Endothelial cell of umbilical vein (primary cell): ENCODE measurements at regions not wholly inside any gene's neighbourhood (a gene's known extent, or its start where the extent isn't known, plus 50 kb on each side); places are given as distances from the start of the nearest gene placed in this dataset.

Experiments used
- BruUV-seq: library from RNA; stranded (reverse); fragments of 400-500 nt; replicated peaks from 2 replicates; lab custom pipeline; 2021; lab: Mats Ljungman, UMichigan
- CTCF ChIA-PET: fragments of 300-600, 350-600 bp; sonication (Branson Sonifier 250); formaldehyde crosslinking; loops from one replicate; lab custom pipeline; 2021; ENCODE audit warnings: antibody characterized with exemption, inconsistent platforms; lab: Charles Lee
- POLR2A ChIA-PET: fragments of 300-600, 350-600 bp; sonication (Branson Sonifier 250); formaldehyde crosslinking; loops from one replicate; lab custom pipeline; 2021; ENCODE audit warnings: antibody characterized with exemption, inconsistent platforms; lab: Charles Lee
- DNase-seq: peaks from one replicate; pipeline ENCODE4 v3.0.0-alpha.2; 2011; ENCODE audit warnings: low read depth, low spot score
- FAIRE-seq: peaks from 2 replicates; lab custom pipeline; 2011; peaks lifted over from hg19 to GRCh38; lab: Jason Lieb, UNC
- H2AFZ ChIP-seq: 2 replicates; pipeline ENCODE4 v1.6.0; 2012; ENCODE audit warnings: low read depth, low read length, control low read depth, inconsistent platforms
- H3K27ac ChIP-seq: 2 replicates; pipeline ENCODE4 v1.5.1; 2011; ENCODE audit warnings: low read depth, mild to moderate bottlenecking, control low read depth, low read length, moderate library complexity; ENCODE audit not compliant: insufficient read depth
- H3K27me3 ChIP-seq, 2 experiments: 2 replicates each; pipeline versions ENCODE4 v1.6.0 to v1.6.1; 2011; ENCODE audit warnings: low read length in 2 of 2, mixed read lengths in 1 of 2; ENCODE audit not compliant: control insufficient read depth in 2 of 2, insufficient read depth in 2 of 2
- H3K36me3 ChIP-seq, 2 experiments: 2 replicates in 1 of 2; 3 replicates in 1 of 2; pipeline ENCODE4 v1.5.1; 2011; ENCODE audit warnings: low read length in 2 of 2, mild to moderate bottlenecking in 1 of 2, moderate library complexity in 1 of 2; ENCODE audit not compliant: control insufficient read depth in 2 of 2, insufficient read depth in 2 of 2; ENCODE audit errors: extremely low read depth in 1 of 2
- H3K4me1 ChIP-seq: 3 replicates; pipeline ENCODE4 v1.5.1; 2011; ENCODE audit warnings: mild to moderate bottlenecking, low read length; ENCODE audit not compliant: control insufficient read depth, insufficient read depth; ENCODE audit errors: extremely low read depth
- H3K4me2 ChIP-seq: 2 replicates; pipeline ENCODE4 v1.6.1; 2011; ENCODE audit warnings: low read length, control low read depth, mixed read lengths; ENCODE audit not compliant: insufficient read depth
- H3K4me3 ChIP-seq, 3 experiments: fragments of 200-600 bp in 1 of 3; sonication (generic), shearing (Covaris generic) in 1 of 3; replicated peaks in 1 of 3; 2 replicates each; pipeline ENCODE4 v1.5.1; 2011 to 2016; ENCODE audit warnings: control low read depth in 3 of 3, low read length in 3 of 3, mild to moderate bottlenecking in 2 of 3, inconsistent platforms in 1 of 3, low read depth in 1 of 3, moderate library complexity in 1 of 3; ENCODE audit not compliant: insufficient read depth in 1 of 3
- H3K79me2 ChIP-seq: 2 replicates; pipeline ENCODE4 v1.6.0; 2012; ENCODE audit warnings: low read length, inconsistent platforms; ENCODE audit not compliant: control insufficient read depth, insufficient read depth
- H3K9ac ChIP-seq: replicated peaks from 2 replicates; pipeline ENCODE3; 2011; ENCODE audit warnings: low read length, control low read depth; ENCODE audit not compliant: insufficient read depth; ENCODE audit errors: extremely low read depth
- H3K9me1 ChIP-seq: replicated peaks from 3 replicates; pipeline ENCODE4 v1.6.0; 2011; ENCODE audit warnings: mild to moderate bottlenecking, low read length; ENCODE audit not compliant: control insufficient read depth, insufficient read depth; ENCODE audit errors: extremely low read depth
- H3K9me3 ChIP-seq: replicated peaks from 2 replicates; pipeline ENCODE4 v1.5.1; 2012; ENCODE audit warnings: low read length, inconsistent platforms; ENCODE audit not compliant: control insufficient read depth, insufficient read depth
- H4K20me1 ChIP-seq: replicated peaks from 2 replicates; pipeline ENCODE3; 2011; ENCODE audit warnings: mild to moderate bottlenecking, low read length; ENCODE audit not compliant: control insufficient read depth, insufficient read depth; ENCODE audit errors: extremely low read depth
- CTCF ChIP-seq, 2 donors: IDR thresholded peaks; 1 replicate in 1 of 2; 2 replicates in 1 of 2; pipeline ENCODE4 v1.5.1; 2011; ENCODE audit warnings: low read length in 2 of 2, mild to moderate bottlenecking in 2 of 2, moderate library complexity in 2 of 2, control low read depth in 1 of 2, inconsistent platforms in 1 of 2, low read depth in 1 of 2; ENCODE audit not compliant: insufficient read depth in 1 of 2; ENCODE audit errors: extremely low read depth in 1 of 2
- EZH2 ChIP-seq: IDR thresholded peaks from 2 replicates; pipeline ENCODE4 v1.6.1; 2012; ENCODE audit warnings: borderline replicate concordance, low read depth, mild to moderate bottlenecking, moderate library complexity, low read length, inconsistent platforms; ENCODE audit not compliant: severe bottlenecking
- FOS ChIP-seq: IDR thresholded peaks from 2 replicates; pipeline ENCODE4 v1.6.1; 2011; ENCODE audit warnings: mild to moderate bottlenecking, low read length, moderate library complexity, borderline replicate concordance; ENCODE audit not compliant: insufficient read depth
- GATA2 ChIP-seq: IDR thresholded peaks from 2 replicates; pipeline ENCODE4 v1.7.0; 2011; ENCODE audit warnings: low read depth, mild to moderate bottlenecking, moderate library complexity, mixed read lengths, low read length; ENCODE audit not compliant: insufficient read length, insufficient read depth
- JUN ChIP-seq: IDR thresholded peaks from 2 replicates; pipeline ENCODE4 v1.6.1; 2011; ENCODE audit warnings: borderline replicate concordance, low read depth; ENCODE audit not compliant: insufficient read length, insufficient read depth
- MAX ChIP-seq: IDR thresholded peaks from 2 replicates; pipeline ENCODE4 v1.6.1; 2011; ENCODE audit not compliant: insufficient read depth, insufficient read length
- MYC ChIP-seq: IDR thresholded peaks from one replicate; pipeline ENCODE4 v1.6.1; 2011; ENCODE audit warnings: mild to moderate bottlenecking, low read depth, low read length
- POLR2A ChIP-seq: IDR thresholded peaks from 2 replicates; pipeline ENCODE4 v1.6.1; 2012; ENCODE audit warnings: low read depth, mild to moderate bottlenecking, control low read depth, low read length
- POLR2AphosphoS5 ChIP-seq: IDR thresholded peaks from 2 replicates; pipeline ENCODE4 v1.6.1; 2012; ENCODE audit warnings: low read depth, mild to moderate bottlenecking, control low read depth, low read length, moderate library complexity; ENCODE audit not compliant: insufficient read depth
- dilution Hi-C: fragments of 300-500 bp; cut with MboI; formaldehyde crosslinking; loops from one replicate; pipeline ENCODE4 v1.15.0; 2019; ENCODE audit warnings: low sequenced_read_pairs; ENCODE audit not compliant: extremely low pct_ligation_motif_present
- intact Hi-C: fragments of 100-400 bp; cut with micrococcal nuclease; formaldehyde crosslinking; loops from one replicate; pipeline ENCODE4 v1.10.0; 2022

GRCh38 chr4:187541666-187542065 lies 453.9 kb upstream of the ZFP42 start:
- FAIRE-seq (no peak), DNase-seq (no peak)
- Histone ChIP-seq H3K4me2 (no peak overlapping the region), H3K9me1 (no peaks in the 10 kb centered on the region), H3K36me3 (no peaks in the 10 kb centered on the region), H3K79me2 (no peaks in the 10 kb centered on the region), H3K9ac (no peak overlapping the region), H3K4me3 (no peak overlapping the region), H3K9me3 (no peaks in the 10 kb centered on the region), H3K27ac (no peak overlapping the region), H3K27me3 (no peaks in the 10 kb centered on the region), H4K20me1 (no peaks in the 10 kb centered on the region), H3K4me1 (no peaks in the 10 kb centered on the region), H2AFZ (no peak overlapping the region)
- TF ChIP-seq MYC = no peak
- no peak for TF ChIP-seq POLR2AphosphoS5
- no peak for TF ChIP-seq CTCF (IDR thresholded peaks at IDR 0.05; ENCODE audit: extremely low read depth in 1 of 2, insufficient read depth in 1 of 2, low read depth in 1 of 2, low read length in 2 of 2)
- no peak for TF ChIP-seq JUN
- TF ChIP-seq GATA2 = no peak
- TF ChIP-seq FOS = no peak
- no peak for TF ChIP-seq MAX
- TF ChIP-seq EZH2 = no peak
- no peak for TF ChIP-seq POLR2A
- ChIA-PET POLR2A (no interaction called here), CTCF (no interaction called here)
- dilution Hi-C loops = no loop called here
- intact Hi-C loops = no loop called here
- no TSS peak for BruUV-seq
